Right cardiac atrium (tissue), 5 donors: ENCODE measurements at regions not wholly inside any gene's neighbourhood (a gene's known extent, or its start where the extent isn't known, plus 50 kb on each side); places are given as distances from the start of the nearest gene placed in this dataset.
"Not testable (repeated sequence)": the region's sequence is repeated elsewhere in the genome, so short reads cannot be mapped to it uniquely, and the experiment has no call there.

Experiments
- ATAC-seq, 2 donors: fragments of 200-7000 bp; cut with Tn5 transposase; one replicate each; pipeline versions ENCODE4 v1.8.0 to v1.9.1; 2020; ENCODE audit warnings: moderate library complexity in 2 of 2, mild to moderate bottlenecking in 1 of 2
- DNase-seq, 3 donors: peaks; one replicate each; pipeline ENCODE4 v3.0.0-alpha.2; 2020
- H3K27ac ChIP-seq: one replicate; pipeline ENCODE4 v1.5.1; 2013; ENCODE audit warnings: mild to moderate bottlenecking, low read length, control low read depth, moderate library complexity
- H3K27me3 ChIP-seq: one replicate; pipeline ENCODE4 v1.6.1; 2013; ENCODE audit not compliant: control insufficient read depth, insufficient read depth
- H3K4me1 ChIP-seq: one replicate; pipeline ENCODE4 v1.6.1; 2013; ENCODE audit warnings: low read length; ENCODE audit not compliant: control insufficient read depth, insufficient read depth
- H3K4me3 ChIP-seq: one replicate; pipeline ENCODE4 v1.5.1; 2013; ENCODE audit warnings: low read length, control low read depth
- H3K9me3 ChIP-seq: one replicate; pipeline ENCODE4 v1.6.1; 2013; ENCODE audit warnings: low read length; ENCODE audit not compliant: control insufficient read depth
- WGBS: extraction: QIAGEN DNeasy Blood & Tissue Kit; methylation state at CpG from one replicate; pipeline ENCODE4 v1.1.7; 2013; 5-methylcytosine and 5-hydroxymethylcytosine counted together
- intact Hi-C, 4 donors: fragments of 100-400 bp; cut with DNase I; formaldehyde crosslinking; loops; one replicate each; pipeline versions ENCODE4 v1.11.0 to v1.14.0; 2022 to 2023
- donor health status: healthy with polysubstance abuse.
- donor health status: DM: no; HTN: yes; CAD: no.
- donor health status: DM: no; HTN: no; CAD: no.
- donor health status: DM: no; HTN: yes; CAD: no; lungs with severe emphysema.
- donor health status: DM: yes; HTN: yes; CAD: no.

DNA sequence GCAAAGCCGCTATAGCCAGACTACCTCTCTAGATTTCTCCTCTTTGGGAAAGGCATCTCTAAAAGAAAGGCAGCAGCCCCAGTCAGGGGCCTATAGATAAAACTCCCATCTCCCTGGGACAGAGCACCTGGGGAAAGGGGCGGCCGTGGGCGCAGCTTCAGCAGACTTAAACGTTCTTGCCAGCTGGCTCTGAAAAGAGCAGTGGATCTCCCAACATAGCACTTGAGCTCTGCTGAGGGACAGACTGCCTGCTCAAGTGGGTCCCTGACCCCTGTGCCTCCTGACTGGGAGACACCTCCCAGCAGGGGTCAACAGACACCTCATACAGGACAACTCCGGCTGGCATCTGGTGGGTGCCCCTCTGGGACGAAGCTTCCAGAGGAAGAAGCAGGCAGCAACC, 276.5 kb downstream of the CD109 start:
- intact Hi-C loops: loop anchor here in 2 of 4 donors (5.0 to 10.0 kb wide), 2 partner anchors 1232 to 1235 kb away; partner anchors contain the start of gene COL12A1 (in 2 of the 2)
- not testable (repeated sequence) for H3K27ac ChIP-seq, H3K4me1 ChIP-seq, ATAC-seq, H3K9me3 ChIP-seq, H3K27me3 ChIP-seq, DNase-seq, H3K4me3 ChIP-seq
- WGBS: 87% methylated on average over 7 of the region's 7 CpGs

GRCh38 chr6:73969971-73970970, 274.3 kb downstream of the CD109 start:
- no peaks in the 10 kb centered on the region for H3K27me3 ChIP-seq
- no peak overlapping the region for H3K27ac ChIP-seq
- DNase-seq: no peak
- WGBS: 48% methylated on average over 7 of the region's 7 CpGs
- intact Hi-C loops: loop anchor here in 3 of 4 donors (5.0 to 10.0 kb wide), 2 partner anchors 1235 to 1237 kb away; partner anchors contain the start of gene COL12A1 (in 3 of the 3)
- no peaks in the 10 kb centered on the region for H3K4me1 ChIP-seq
- H3K4me3 ChIP-seq: no peak overlapping the region
- peak in 1 of 2 donors; percentile 33 for ATAC-seq
- no peaks in the 10 kb centered on the region for H3K9me3 ChIP-seq

- Histone ChIP-seq H3K27me3 (no peaks in the 10 kb centered on the region), H3K4me1 (no peaks in the 10 kb centered on the region), H3K4me3 (no peak overlapping the region), H3K9me3 (no peaks in the 10 kb centered on the region), H3K27ac (no peak overlapping the region)
- intact Hi-C loops: loop anchor here in 1 of 4 donors (10.0 kb wide), 1 partner anchor 1237 kb away; the partner anchor contains the start of gene COL12A1
- ATAC-seq (no peak), DNase-seq (no peak)
- 48% methylated on average over 2 of the region's 2 CpGs for WGBS
These were observed 272.3 kb downstream of the CD109 start for GRCh38 chr6:73968221-73968757.

DNA sequence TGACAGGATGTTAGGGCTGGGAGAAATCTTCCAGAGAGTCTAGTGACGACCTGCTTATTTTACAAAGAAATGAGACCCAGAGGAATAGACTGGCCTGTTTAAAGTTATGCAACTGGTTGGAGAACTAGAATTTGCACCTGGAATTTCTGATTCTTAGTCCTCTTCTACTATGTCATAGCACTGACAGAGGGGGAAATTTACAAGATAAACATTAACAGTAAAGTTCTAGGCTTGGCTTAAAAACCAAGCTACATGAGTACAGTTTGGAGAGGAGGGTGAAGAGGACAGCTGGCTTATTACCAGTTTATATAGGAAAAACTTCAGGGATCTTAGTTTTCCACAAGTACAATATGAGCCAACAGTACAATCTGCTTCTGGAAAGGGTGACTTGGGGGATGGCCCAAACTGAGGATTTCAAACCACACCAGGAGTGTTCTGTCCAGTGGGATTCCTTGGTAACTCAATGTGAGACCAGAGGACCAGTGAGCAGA, 269.6 kb downstream of the CD109 start:
- Histone ChIP-seq H3K4me3 (no peak overlapping the region), H3K27me3 (no peaks in the 10 kb centered on the region), H3K27ac (no peak overlapping the region), H3K4me1 (no peaks in the 10 kb centered on the region), H3K9me3 (no peaks in the 10 kb centered on the region)
- WGBS: 40% methylated on average over 1 of the region's 1 CpG
- intact Hi-C loops: loop anchor here in 1 of 4 donors (10.0 kb wide), 1 partner anchor 1239 kb away; the partner anchor contains the start of gene COL12A1
- DNase-seq (no peak), ATAC-seq (no peak)

GRCh38 chr6:73964241-73964854, 268.3 kb downstream of the CD109 start:
- intact Hi-C loops: loop anchor here in 1 of 4 donors (10.0 kb wide), 1 partner anchor 1240 kb away; the partner anchor contains the start of gene COL12A1
- H3K4me1 ChIP-seq: no peaks in the 10 kb centered on the region
- no peak overlapping the region for H3K27ac ChIP-seq
- H3K27me3 ChIP-seq: no peaks in the 10 kb centered on the region
- WGBS: 69% methylated on average over 2 of the region's 2 CpGs
- DNase-seq: no peak
- no peaks in the 10 kb centered on the region for H3K9me3 ChIP-seq
- no peak overlapping the region for H3K4me3 ChIP-seq
- no peak for ATAC-seq

DNA sequence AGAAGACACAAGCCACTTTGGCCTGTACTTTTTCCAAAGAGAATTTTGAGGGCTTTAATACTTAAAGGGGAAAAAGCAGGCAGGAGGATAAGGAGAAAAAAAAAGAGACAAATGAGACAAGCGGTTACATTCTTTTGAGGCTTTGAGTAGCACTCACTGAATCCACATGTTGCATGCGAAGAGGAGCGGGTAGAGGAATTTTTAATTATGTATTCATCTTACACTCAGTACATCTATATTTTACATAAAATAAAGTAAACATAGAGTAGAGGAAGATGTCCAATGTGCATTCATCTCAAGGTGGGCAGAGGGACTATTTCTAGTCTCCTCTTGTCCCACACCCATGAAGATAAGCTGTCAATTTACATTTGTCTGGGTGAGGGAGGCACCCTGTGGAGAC, 266.9 kb downstream of the CD109 start:
- DNase-seq (no peak), ATAC-seq (no peak)
- 95% methylated on average over 3 of the region's 3 CpGs for WGBS
- no peak overlapping the region for H3K4me3 ChIP-seq
- intact Hi-C loops: loop anchor here in 1 of 4 donors (10.0 kb wide), 1 partner anchor 1242 kb away; the partner anchor contains the start of gene COL12A1
- H3K9me3 ChIP-seq: no peaks in the 10 kb centered on the region
- H3K27me3 ChIP-seq: no peaks in the 10 kb centered on the region
- no peaks in the 10 kb centered on the region for H3K4me1 ChIP-seq
- no peak overlapping the region for H3K27ac ChIP-seq

DNA sequence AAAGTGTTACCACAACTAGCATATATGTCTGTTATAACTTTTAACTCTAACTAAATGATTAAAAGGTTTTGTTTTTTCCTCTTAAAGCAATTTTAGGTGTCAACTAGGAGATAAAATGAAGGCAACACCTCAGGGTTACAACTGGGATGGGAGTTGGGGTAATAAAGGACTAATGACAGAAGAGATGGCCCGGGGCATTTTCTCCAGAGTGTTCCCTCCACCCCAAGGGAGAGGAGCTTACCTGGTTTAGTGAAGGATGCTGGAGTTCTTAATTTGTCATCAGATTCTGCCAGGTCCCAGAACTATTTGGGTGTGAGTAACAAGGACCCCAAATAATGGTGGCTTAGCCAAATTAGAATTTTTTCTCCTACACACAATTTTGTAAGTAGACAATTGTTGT, 260.3 kb downstream of the CD109 start:
- DNase-seq: no peak
- Histone ChIP-seq H3K27me3 (no peaks in the 10 kb centered on the region), H3K27ac (no peak overlapping the region), H3K4me3 (no peak overlapping the region), H3K4me1 (no peaks in the 10 kb centered on the region), H3K9me3 (no peaks in the 10 kb centered on the region)
- 77% methylated on average over 1 of the region's 1 CpG for WGBS
- ATAC-seq: no peak
- intact Hi-C loops: no loop called here

DNA sequence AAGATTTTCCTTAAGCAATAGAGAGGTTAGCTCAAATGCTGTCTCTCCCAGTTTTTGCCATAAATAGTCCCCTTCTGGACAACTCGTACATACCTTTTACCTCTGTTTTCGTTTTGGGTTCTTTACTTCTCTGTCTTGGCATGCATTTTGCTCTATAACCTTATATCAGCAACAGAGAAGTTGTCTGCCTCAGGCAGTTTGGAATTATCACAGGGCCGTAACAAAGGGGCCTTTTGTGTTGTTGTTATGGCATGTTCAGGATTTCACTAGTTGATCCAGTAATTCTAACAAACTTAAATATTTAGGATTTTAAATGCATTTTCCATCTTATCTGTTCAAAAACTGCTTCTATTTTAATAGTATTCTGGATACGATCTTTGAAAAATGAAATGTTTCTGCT, 259.8 kb downstream of the CD109 start:
- no peaks in the 10 kb centered on the region for H3K4me1 ChIP-seq
- no peak overlapping the region for H3K4me3 ChIP-seq
- no peak overlapping the region for H3K27ac ChIP-seq
- WGBS: 64% methylated on average over 4 of the region's 4 CpGs
- no peaks in the 10 kb centered on the region for H3K27me3 ChIP-seq
- no peak for ATAC-seq
- DNase-seq: no peak
- no peaks in the 10 kb centered on the region for H3K9me3 ChIP-seq
- intact Hi-C loops: no loop called here

DNA sequence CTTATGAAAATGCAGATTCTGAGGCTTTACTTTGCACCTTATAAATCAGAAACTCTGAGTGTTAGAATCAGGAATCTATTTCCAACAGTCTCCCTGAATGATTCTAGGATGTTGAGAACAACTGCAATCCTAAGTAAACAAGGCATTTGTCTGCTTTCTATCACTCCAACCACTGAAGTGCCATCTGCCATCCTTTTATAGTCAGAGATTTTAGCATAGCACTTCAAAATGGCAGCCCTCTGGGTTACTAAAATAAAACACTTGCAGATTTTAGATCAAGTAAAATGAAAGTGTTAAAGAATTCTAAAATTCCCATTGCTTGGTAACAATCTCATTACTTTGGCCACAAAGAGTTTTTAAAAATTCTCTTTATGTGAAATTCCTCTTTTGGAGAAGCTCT, 258.9 kb downstream of the CD109 start:
- no peaks in the 10 kb centered on the region for H3K4me1 ChIP-seq
- ATAC-seq (no peak), DNase-seq (no peak)
- H3K27ac ChIP-seq: no peak overlapping the region
- H3K27me3 ChIP-seq: no peaks in the 10 kb centered on the region
- no peak overlapping the region for H3K4me3 ChIP-seq
- intact Hi-C loops: no loop called here
- H3K9me3 ChIP-seq: no peaks in the 10 kb centered on the region

DNA sequence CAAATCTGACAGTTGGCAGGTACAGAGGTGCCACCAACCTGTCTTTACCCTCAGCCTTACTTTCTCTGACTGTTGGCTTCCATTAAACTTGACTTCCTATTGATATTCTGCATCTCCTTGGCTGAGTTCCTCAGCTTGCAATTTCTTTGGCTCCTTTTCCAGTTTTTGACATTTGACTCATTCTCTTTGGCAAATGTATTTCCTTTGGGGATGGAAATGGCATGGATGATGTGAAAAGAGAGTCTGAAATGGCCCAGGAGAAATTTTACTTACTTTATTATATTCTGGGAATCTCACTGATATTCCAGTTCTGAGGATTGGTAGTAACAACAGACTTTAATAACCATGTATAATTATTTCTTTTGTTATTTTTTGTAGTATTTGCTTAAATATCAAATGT, 255.2 kb downstream of the CD109 start:
- no peaks in the 10 kb centered on the region for H3K4me1 ChIP-seq
- H3K9me3 ChIP-seq: no peaks in the 10 kb centered on the region
- no peak for DNase-seq
- ATAC-seq: no peak
- H3K27ac ChIP-seq: no peak overlapping the region
- H3K4me3 ChIP-seq: no peak overlapping the region
- no peaks in the 10 kb centered on the region for H3K27me3 ChIP-seq
- intact Hi-C loops: no loop called here
